Left renal pelvis (tissue), 4 donors: ENCODE measurements at regions not wholly inside any gene's neighbourhood (a gene's known extent, or its start where the extent isn't known, plus 50 kb on each side); places are given as distances from the start of the nearest gene placed in this dataset.
A peak's percentile ranks its signal among the peaks of the same experiment; 100 is the strongest.

Experiments
- DNase-seq, 4 donors: peaks; one replicate each; pipeline ENCODE4 v3.0.0-alpha.2; 2013; ENCODE audit warnings: low read depth in 4 of 4, low spot score in 3 of 4

DNA sequence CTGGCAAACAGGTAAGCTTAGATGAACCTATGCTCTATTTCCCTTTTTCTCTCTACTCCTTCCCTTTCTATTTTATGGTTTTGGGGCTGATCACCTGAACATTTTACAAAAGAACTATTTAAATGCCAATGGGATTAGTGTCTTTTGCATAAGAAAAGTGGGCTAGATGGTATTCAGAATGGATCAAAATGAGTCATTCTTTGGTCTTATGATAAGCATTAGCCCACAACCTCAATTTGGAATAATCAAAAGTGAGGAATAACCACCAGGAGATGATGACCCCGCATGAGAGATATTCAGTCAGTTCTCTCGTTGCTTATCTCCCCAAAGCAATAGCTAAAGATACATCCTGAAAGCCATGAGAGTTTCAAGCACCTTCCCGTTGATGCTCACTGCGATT lies 399.0 kb upstream of the CADM1 start:
- DNase-seq: no peak

- DNase-seq: no peak
Observed at GRCh38 chr11:115901069-115901468, 396.9 kb upstream of the CADM1 start.

GRCh38 chr11:115900111-115900510 lies 395.9 kb upstream of the CADM1 start:
- no peak for DNase-seq

DNA sequence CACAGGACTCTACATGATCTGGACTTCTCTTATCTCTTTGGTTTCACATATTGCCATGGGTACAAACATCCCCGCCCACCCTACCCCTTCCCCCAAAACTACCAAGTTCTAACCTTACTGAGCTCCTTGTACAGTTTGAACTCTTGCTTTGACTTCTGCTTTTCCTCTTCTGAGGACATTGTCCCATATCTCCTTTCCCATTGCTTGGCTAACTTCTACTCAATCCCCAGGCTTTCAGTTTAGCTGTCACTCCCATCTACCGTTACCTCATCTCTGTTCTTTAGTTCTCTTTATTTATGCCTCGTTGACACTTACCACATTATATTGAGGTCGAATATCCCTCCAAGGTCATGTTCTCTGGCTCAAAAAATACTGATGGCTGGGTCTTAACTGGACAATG lies 393.5 kb upstream of the CADM1 start:
- no peak for DNase-seq

DNA sequence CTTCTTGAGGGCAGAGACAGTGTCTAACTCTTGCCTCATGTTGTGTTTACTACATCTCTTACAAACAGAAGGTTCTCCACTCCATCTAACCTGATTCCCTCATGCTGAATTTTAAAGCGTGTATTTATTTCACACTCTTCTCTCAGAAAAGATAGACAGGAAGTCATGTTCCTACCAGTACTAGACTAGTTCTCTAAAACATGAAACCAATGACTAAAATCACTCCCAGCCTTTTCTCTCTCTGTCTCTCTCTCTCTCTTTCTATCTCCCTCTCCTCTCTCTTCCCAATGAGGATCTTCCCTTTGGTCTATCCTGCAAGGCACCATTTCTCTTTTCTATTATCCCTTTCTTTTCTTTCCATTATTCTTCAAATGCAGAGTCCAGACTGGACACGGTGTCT lies 391.9 kb upstream of the CADM1 start:
- no peak for DNase-seq

GRCh38 chr11:115895594-115895993 lies 391.4 kb upstream of the CADM1 start:
- DNase-seq: no peak

- no peak for DNase-seq
Observed at GRCh38 chr11:115894176-115894575, 390.0 kb upstream of the CADM1 start.

- DNase-seq: no peak
Observed at GRCh38 chr11:115893461-115894099, 389.4 kb upstream of the CADM1 start.

- DNase-seq: no peak
Observed at GRCh38 chr11:115892016-115892415, 387.8 kb upstream of the CADM1 start.

DNA sequence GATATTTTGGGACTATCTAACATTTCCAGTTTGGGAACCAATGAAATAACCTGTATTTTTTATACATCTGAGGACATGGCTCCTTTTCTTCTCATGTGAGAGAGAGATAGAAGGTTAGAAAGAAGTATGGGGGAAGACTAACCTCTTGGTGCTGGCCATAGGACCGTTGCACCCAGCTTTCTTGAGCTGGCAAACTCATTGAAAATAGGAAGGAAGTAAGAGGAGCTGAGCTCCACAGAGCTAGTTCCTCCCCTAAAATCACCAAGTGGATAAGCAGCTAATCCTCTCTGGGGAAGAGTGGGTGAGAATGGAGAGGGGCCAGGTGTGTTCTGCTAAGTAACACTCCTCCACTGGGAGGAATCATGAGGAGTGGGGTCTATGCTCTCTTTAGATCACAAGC lies 387.4 kb upstream of the CADM1 start:
- no peak for DNase-seq

DNA sequence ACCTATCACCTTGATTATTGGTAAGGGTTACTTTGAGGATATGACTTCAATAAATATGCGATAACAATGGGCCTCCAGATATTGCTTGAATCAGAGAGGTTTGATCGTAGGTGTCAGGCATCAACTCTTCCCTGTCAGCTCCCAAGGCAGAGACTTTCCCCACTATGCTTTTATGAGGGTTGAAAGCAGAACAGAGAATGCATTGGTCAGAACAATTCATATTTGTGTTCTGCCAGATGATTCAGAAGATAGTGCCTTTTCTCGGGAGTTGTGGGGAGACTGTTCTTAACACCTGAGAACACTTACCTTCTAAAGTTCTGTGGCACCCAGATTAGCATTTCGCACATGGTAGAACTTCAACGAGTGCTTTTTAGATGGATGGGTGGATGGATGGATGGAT lies 386.3 kb upstream of the CADM1 start:
- no peak for DNase-seq

DNA sequence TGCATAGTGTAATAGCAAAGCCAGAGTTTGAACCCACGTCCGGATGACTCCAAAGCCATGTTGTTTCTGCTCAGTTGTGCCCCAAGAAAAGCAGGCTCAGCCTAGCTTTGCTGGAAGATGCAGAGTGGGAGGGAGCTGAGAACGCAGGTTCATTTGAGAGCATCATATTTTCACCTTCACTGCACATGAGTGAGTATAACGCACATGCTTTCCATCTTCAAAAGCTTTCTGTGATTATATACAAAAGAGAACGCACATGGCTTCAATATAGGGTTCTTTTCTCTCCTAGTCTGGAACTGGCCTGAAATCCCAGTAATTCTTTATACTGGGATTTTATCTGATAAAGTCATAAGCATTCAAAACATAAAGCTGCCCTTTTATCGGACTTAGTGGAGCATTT lies 385.5 kb upstream of the CADM1 start:
- DNase-seq: no peak

DNA sequence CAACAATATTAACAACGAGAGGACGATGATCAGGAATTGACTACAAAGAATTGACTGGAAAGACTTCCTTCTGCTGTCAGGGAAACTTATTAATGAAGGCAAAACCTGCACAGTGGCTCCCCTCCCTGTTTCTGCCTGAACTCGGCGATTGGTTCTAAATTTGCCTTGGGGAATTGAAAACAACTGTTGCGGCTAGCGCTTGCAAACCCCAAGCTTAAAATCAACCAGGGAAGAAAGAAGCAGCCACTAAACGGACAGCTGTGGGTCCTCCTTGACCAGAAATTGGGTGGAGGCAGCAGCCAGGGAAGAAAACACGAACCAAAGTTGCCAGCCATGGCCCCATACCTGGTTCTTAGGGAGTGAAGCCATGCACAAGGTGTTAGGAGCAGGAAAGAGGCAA lies 383.5 kb upstream of the CADM1 start:
- DNase-seq: no peak

- DNase-seq: no peak
Observed at GRCh38 chr11:115887316-115887715, 383.1 kb upstream of the CADM1 start.

- no peak for DNase-seq
Observed at GRCh38 chr11:115886422-115886733, 382.2 kb upstream of the CADM1 start.

DNA sequence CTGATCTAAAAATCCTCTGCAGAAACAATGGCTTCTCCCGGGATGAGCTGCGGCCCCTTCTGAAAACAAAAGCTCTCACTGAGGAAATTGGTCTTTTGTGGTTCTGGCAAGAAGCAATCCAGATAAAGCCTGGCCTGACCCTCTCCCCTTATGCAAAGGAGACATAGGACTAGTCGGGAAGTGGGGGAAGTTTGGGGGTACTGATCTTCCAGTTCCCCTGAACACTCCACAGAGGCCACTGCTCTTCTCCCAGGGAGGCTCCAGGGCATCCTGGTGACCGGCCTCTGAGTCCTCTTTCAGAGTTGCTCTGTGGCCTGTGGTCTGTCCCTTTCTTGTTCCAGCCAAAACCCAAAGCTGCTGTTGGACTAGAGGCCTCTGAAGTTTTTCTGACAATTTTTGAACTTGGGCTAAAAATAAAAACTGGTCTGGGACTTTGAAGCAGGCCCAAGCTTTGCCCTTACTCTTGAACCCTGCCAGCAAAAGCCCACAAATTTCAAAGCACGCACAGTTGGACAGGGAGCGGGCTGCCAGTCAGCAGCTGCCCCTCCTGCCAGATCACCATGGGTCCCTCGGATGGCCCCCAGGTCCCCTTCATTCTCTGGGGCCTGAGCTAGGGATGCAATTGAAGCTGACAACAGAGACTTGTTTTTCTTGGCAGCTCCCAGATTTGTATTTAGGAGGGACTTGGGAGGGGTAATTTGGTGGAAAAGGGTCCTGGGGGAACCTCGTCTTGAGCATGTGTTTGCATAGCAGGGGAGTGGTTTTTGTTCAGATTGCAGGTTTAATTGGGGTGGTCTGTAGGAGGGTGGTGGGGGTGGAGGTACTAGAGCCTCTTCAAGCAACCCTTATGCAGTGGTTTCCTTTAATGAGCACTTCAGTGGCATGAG lies 381.6 kb upstream of the CADM1 start:
- DNase-seq: no peak

DNA sequence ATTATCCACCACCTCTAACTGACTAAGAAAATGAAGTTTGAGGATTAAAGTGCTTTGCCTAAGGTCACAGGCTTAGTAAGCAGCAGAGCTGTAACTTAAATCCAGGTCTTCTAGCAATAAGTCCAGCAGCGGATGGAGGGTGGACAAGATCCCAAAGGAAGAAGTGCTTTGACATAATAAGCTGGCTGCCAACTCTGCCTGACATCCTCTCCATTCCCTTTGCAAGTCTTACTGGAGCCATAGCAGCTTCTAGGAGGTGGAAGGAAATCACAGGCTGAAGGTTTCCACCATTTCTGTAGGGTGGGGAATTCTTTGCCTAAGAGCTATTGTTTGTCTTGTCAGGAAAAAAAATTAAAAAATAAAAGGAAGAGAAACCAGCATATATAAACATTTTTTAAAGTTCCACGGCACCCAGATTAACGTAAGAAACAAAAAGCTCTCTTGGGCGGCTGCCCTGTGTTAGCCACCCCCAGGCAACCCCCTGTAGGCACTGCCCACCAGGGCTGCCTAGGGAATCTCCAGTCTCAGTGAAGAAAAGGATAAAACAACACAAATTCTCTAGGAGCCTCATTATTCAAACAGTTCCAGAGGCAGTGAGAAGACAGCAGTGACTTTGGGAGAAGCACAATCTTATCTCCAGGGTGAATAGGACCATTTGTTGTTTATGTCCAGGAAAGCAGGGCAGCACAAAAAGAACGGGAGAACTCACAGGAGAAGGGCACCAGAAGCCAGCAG lies 380.8 kb upstream of the CADM1 start:
- no peak for DNase-seq

GRCh38 chr11:115874843-115875242 lies 370.6 kb upstream of the CADM1 start:
- DNase-seq: no peak

DNA sequence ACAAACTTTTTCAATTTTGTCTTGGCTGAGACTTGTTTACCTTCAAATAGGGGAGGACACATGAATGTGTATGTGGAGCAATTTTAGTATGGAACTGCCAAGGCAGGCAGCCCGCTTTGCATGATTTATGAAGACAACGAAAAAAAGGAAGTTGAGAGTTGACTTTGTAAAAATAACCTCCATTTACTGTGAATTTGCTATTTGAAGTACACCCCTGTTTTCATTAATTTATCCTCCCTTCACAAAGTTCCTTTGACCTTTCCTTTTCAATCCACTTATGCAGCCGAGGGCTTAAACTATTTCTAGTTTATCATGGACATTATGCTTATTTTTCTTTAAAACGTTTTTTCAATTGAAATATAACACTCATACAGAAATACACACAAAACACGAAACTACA lies 369.6 kb upstream of the CADM1 start:
- peak in 1 of 4 donors; percentile 12 for DNase-seq

DNA sequence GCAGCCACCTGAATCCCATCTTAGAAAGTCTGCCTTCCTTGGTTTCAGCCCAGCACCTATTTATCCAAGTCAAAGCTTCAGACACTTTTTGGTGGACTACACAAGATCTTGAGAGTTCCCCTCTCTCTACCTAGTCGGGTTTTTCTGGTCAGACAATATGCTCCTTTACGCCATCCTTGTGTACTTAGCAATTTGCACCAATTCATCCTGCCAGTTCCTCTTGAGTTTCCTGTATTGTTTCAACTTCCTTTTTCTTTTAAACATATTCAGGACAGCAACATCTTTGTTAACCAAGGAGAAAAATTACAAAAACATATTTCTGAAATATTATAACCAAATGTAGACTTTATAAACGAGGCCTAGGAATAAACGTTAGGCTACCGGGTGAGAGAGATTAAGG lies 368.2 kb upstream of the CADM1 start:
- no peak for DNase-seq

- DNase-seq: no peak
Observed at GRCh38 chr11:115871161-115871760, 367.0 kb upstream of the CADM1 start.
